Esophagus squamous epithelium (tissue), 4 donors: ENCODE measurements at regions not wholly inside any gene's neighbourhood (a gene's known extent, or its start where the extent isn't known, plus 50 kb on each side); places are given as distances from the start of the nearest gene placed in this dataset.

ENCODE experiments used
- CTCF ChIP-seq, 6 experiments: fragments of 450-650 bp in 4 of 6; fragments of 200-600 bp in 2 of 6; sonication (generic) in 2 of 6; IDR thresholded peaks; one replicate each; pipeline ENCODE4 v1.5.1; 2016 to 2019; ENCODE audit warnings: antibody characterized with exemption in 6 of 6, mild to moderate bottlenecking in 4 of 6, moderate library complexity in 4 of 6
- POLR2A ChIP-seq, 4 donors: fragments of 450-650 bp; IDR thresholded peaks; one replicate each; pipeline ENCODE4 v1.6.1; 2017; ENCODE audit warnings: antibody characterized with exemption in 4 of 4, mild to moderate bottlenecking in 4 of 4, moderate library complexity in 3 of 4

GRCh38 chr6:14516956-14517355 lies 399.4 kb downstream of the CD83 start:
- TF ChIP-seq CTCF (IDR thresholded peaks at IDR 0.05): no peak
- TF ChIP-seq POLR2A (IDR thresholded peaks at IDR 0.05): no peak
